Kidney (tissue), 13 donors: ENCODE measurements at regions not wholly inside any gene's neighbourhood (a gene's known extent, or its start where the extent isn't known, plus 50 kb on each side); places are given as distances from the start of the nearest gene placed in this dataset.
A peak's percentile ranks its signal among the peaks of the same experiment; 100 is the strongest.

Experiments used
- DNase-seq, 5 donors: peaks; one replicate each; pipeline ENCODE4 v3.0.0-alpha.2; 2013 to 2020
- FAIRE-seq: peaks from 2 replicates; lab custom pipeline; 2012; peaks lifted over from hg19 to GRCh38; lab: Jason Lieb, UNC
- H3K27ac ChIP-seq, 2 donors: one replicate each; pipeline ENCODE4 v1.7.0; 2013; ENCODE audit warnings: low read depth in 2 of 2, low read length in 2 of 2, inconsistent platforms in 1 of 2
- H3K27me3 ChIP-seq: one replicate; pipeline ENCODE4 v1.7.1; 2013; ENCODE audit warnings: low read length, inconsistent platforms; ENCODE audit not compliant: control insufficient read depth, insufficient read depth
- H3K36me3 ChIP-seq, 3 donors: one replicate each; pipeline versions ENCODE4 v1.7.0 to v1.7.1; 2013; ENCODE audit warnings: low read length in 3 of 3, control low read depth in 1 of 3, inconsistent platforms in 1 of 3; ENCODE audit not compliant: insufficient read depth in 3 of 3, control insufficient read depth in 2 of 3
- H3K4me1 ChIP-seq, 3 donors: one replicate each; pipeline versions ENCODE4 v1.7.0 to v1.7.1; 2013; ENCODE audit warnings: low read length in 3 of 3, inconsistent platforms in 1 of 3, low read depth in 1 of 3; ENCODE audit not compliant: control insufficient read depth in 2 of 3, insufficient read depth in 2 of 3
- H3K4me3 ChIP-seq, 3 donors: one replicate each; pipeline versions ENCODE4 v1.7.0 to v1.8.1; 2013; ENCODE audit warnings: low read length in 3 of 3, control low read depth in 1 of 3, inconsistent platforms in 1 of 3
- H3K9ac ChIP-seq, 3 donors: one replicate each; pipeline versions ENCODE4 v1.7.0 to v1.7.1; 2013; ENCODE audit warnings: low read length in 3 of 3, control low read depth in 1 of 3, inconsistent platforms in 1 of 3
- H3K9me3 ChIP-seq, 3 donors: one replicate each; pipeline versions ENCODE4 v1.7.0 to v1.7.1; 2013; ENCODE audit warnings: low read length in 3 of 3, control low read depth in 1 of 3, inconsistent platforms in 1 of 3; ENCODE audit not compliant: control insufficient read depth in 2 of 3, insufficient read depth in 1 of 3
- CTCF ChIP-seq: IDR thresholded peaks from 3 replicates; pipeline ENCODE4 v1.5.1; 2012; ENCODE audit warnings: mild to moderate bottlenecking, moderate library complexity, borderline replicate concordance; ENCODE audit not compliant: insufficient read depth; ENCODE audit errors: extremely low read depth
- intact Hi-C: fragments of 100-400 bp; cut with DNase I; formaldehyde crosslinking; loops from one replicate; pipeline ENCODE4 v1.11.1; 2022
- donor health status: control.
- donor health status: control.
- donor health status: control.
- donor health status: control.
- donor health status: control.
- donor health status: DM: yes; HTN: yes; CAD: no.
- donor health status: Normal renal cell carcinoma (clear cell type).

- DNase-seq (no peak), FAIRE-seq (no peak)
- no peak for TF ChIP-seq CTCF
- H3K36me3 ChIP-seq, result no peaks in the 10 kb centered on the region
- intact Hi-C loops, result no loop called here
- H3K27ac ChIP-seq, result no peak overlapping the region
- H3K27me3 ChIP-seq, result no peaks in the 10 kb centered on the region
- no peaks in the 10 kb centered on the region for H3K9me3 ChIP-seq
- H3K9ac ChIP-seq, result no peak overlapping the region
- H3K4me1 ChIP-seq, result no peaks in the 10 kb centered on the region
- no peak overlapping the region for H3K4me3 ChIP-seq
These were observed 631.7 kb upstream of the GRIA3 start for GRCh38 chrX:122552286-122552800.

- H3K9ac ChIP-seq, result no peak overlapping the region
- TF ChIP-seq CTCF, result no peak
- no peak overlapping the region for H3K4me3 ChIP-seq
- H3K9me3 ChIP-seq, result no peaks in the 10 kb centered on the region
- intact Hi-C loops, result no loop called here
- H3K36me3 ChIP-seq, result no peaks in the 10 kb centered on the region
- no peaks in the 10 kb centered on the region for H3K27me3 ChIP-seq
- DNase-seq (peak in 1 of 5 donors; percentile 29), FAIRE-seq (no peak)
- no peak overlapping the region for H3K27ac ChIP-seq
- no peaks in the 10 kb centered on the region for H3K4me1 ChIP-seq
These were observed 628.2 kb upstream of the GRIA3 start for GRCh38 chrX:122555925-122556324.

GRCh38 chrX:122565952-122566351 lies 618.1 kb upstream of the GRIA3 start:
- no peaks in the 10 kb centered on the region for H3K4me1 ChIP-seq
- no peak overlapping the region for H3K4me3 ChIP-seq
- intact Hi-C loops, result no loop called here
- no peak for TF ChIP-seq CTCF
- DNase-seq (peak in 3 of 5 donors; percentile 3 to 25 (median 16)), FAIRE-seq (peak; percentile 6)
- H3K9me3 ChIP-seq, result no peaks in the 10 kb centered on the region
- H3K27me3 ChIP-seq, result no peaks in the 10 kb centered on the region
- H3K36me3 ChIP-seq, result no peaks in the 10 kb centered on the region
- H3K27ac ChIP-seq, result no peak overlapping the region
- no peak overlapping the region for H3K9ac ChIP-seq

GRCh38 chrX:122566401-122566800 lies 617.7 kb upstream of the GRIA3 start:
- Histone ChIP-seq H3K9ac (no peak overlapping the region), H3K9me3 (no peaks in the 10 kb centered on the region), H3K36me3 (no peaks in the 10 kb centered on the region), H3K4me1 (no peaks in the 10 kb centered on the region), H3K27ac (no peak overlapping the region), H3K27me3 (no peaks in the 10 kb centered on the region), H3K4me3 (no peak overlapping the region)
- FAIRE-seq (no peak), DNase-seq (no peak)
- intact Hi-C loops, result no loop called here
- no peak for TF ChIP-seq CTCF
